GM13976 (cell line): ENCODE measurements at regions not wholly inside any gene's neighbourhood (a gene's known extent, or its start where the extent isn't known, plus 50 kb on each side); places are given as distances from the start of the nearest gene placed in this dataset.

Experiments used
- DNase-seq: peaks from one replicate; pipeline ENCODE4 v3.0.0; 2012; ENCODE audit warnings: low spot score
- in situ Hi-C: fragments of 300-500 bp; cut with MboI; formaldehyde crosslinking; loops from one replicate; pipeline ENCODE4 v1.12.0; 2022; ENCODE audit warnings: low sequenced_read_pairs, mixed read lengths, inconsistent platforms; ENCODE audit not compliant: unreplicated experiment
- TF ChIP-seq, protein P1 (sequence below): IDR thresholded peaks from 2 replicates; pipeline ENCODE4 v1.5.1; 2012; ENCODE audit warnings: borderline replicate concordance, mild to moderate bottlenecking; ENCODE audit not compliant: insufficient read depth; ENCODE audit errors: extremely low read depth, missing control alignments, control extremely low read depth

DNA sequence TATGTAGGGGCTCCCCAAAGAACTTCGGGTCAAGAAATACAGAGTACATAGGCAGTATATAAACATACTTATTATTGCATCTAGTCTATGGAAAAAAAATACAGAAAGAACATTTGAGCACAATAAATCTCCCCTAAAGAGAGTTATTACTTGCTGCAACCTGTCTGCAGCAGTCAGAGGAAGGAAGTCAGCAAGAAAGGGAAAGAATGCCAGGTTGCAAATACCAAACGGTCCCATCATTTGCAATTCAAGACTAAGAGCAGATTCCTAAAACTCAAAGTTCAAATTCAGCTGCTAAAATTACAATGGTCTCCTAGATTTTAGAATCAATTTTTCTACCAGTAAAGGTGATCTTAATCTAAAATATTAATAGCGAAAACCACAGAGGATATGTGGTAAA is 236.2 kb upstream of the NUDT6 start:
- TF ChIP-seq, protein P1, sequence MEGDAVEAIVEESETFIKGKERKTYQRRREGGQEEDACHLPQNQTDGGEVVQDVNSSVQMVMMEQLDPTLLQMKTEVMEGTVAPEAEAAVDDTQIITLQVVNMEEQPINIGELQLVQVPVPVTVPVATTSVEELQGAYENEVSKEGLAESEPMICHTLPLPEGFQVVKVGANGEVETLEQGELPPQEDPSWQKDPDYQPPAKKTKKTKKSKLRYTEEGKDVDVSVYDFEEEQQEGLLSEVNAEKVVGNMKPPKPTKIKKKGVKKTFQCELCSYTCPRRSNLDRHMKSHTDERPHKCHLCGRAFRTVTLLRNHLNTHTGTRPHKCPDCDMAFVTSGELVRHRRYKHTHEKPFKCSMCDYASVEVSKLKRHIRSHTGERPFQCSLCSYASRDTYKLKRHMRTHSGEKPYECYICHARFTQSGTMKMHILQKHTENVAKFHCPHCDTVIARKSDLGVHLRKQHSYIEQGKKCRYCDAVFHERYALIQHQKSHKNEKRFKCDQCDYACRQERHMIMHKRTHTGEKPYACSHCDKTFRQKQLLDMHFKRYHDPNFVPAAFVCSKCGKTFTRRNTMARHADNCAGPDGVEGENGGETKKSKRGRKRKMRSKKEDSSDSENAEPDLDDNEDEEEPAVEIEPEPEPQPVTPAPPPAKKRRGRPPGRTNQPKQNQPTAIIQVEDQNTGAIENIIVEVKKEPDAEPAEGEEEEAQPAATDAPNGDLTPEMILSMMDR: no peak
- no peak for DNase-seq
- in situ Hi-C loops: no loop called here

DNA sequence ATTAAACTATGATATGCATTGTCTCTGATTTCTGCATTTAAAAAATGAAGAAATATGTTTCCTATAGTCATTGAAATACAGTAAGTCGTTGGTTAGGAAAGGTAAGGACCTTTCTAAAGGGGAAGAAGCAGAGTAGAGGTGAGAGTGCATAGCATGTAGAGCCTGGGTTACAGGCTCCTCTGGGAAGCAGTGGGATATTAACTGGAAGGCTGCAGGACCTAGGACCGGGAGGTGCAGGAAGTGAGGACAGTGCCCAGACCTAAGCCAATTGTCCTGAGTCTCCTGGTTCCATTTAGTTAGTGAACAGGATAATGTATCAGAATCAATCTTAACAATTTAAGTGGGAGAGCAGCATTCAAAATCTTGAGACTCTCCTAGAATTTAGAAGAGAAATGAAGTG is 237.1 kb upstream of the NUDT6 start:
- TF ChIP-seq, protein P1: no peak
- no peak for DNase-seq
- in situ Hi-C loops: no loop called here

DNA sequence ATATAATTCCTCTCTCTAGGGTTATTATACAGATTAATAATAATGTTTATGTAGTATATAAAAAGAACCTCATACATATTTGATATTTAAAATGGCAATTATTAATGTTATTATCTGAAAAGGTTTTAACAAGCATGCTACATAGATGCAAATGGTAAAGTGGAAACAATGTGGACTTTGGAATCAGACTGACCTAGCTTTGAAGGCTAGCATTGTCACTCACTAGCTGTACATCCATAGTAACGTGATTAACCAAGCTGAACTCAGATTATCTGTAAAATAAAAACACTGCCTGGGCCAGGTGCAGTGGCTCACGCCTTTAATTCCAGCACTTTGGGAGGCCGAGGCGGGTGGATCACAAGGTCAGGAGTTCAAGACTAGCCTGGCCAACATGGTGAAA is 233.7 kb upstream of the SPRY1 start:
- in situ Hi-C loops: no loop called here
- DNase-seq: no peak
- TF ChIP-seq, protein P1: no peak

DNA sequence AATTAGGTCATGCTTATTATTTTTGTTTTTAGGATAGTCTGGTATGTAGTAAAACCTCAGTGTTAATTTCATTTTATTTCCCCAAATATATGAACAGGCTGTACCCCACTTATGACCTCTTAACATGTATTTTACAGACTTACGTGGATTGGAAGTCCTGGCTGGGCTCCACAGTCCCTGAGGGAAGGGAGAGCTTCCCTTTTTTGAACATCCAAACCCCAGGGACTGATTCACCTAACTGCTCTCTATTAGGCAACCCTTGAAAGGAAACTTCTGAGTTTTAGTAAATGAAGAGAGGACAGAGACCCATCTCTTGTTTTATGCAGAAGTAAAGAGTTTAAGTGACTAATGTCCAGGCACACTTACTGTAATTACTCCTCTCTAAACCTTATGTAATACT is 233.1 kb upstream of the SPRY1 start:
- in situ Hi-C loops: no loop called here
- TF ChIP-seq, protein P1: no peak
- no peak for DNase-seq

DNA sequence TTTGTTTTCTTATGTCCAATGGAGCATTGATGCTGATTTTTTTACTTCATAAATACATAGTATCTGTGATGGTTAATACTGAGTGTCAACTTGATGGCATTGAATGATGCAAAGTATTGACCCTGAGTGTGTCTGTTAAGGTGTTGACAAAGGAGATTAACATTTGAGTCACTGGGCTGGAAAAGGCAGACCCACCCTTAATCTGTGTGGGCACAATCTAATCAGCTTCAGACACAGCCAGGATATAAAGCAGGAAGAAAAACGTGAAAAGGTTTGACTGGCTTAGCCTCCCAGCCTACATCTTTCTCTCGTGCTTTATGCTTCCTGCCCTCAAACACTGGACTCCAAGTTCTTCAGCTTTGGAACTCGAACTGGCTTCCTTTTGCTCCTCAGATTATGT is 230.6 kb upstream of the SPRY1 start:
- TF ChIP-seq, protein P1: no peak
- in situ Hi-C loops: no loop called here
- no peak for DNase-seq

DNA sequence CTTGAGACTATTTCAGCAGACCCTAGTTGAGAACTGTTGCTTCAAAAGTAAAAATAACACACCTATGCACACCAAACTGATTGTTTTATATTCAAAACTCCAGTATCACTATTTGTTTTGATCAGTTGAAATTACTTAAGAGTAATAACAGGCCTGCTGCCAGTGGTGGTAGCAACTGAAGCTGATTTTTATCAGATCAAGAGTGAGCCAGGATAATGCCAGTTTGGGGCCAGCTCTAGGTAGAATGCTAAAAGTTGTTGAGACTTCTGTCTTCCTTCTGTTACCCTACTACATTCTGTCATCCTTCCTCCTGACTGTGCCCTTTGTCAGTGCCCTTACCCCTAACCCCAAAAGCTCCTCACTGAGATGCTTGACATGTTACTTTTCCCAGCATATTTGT is 228.7 kb upstream of the SPRY1 start:
- in situ Hi-C loops: no loop called here
- TF ChIP-seq, protein P1: no peak
- no peak for DNase-seq

DNA sequence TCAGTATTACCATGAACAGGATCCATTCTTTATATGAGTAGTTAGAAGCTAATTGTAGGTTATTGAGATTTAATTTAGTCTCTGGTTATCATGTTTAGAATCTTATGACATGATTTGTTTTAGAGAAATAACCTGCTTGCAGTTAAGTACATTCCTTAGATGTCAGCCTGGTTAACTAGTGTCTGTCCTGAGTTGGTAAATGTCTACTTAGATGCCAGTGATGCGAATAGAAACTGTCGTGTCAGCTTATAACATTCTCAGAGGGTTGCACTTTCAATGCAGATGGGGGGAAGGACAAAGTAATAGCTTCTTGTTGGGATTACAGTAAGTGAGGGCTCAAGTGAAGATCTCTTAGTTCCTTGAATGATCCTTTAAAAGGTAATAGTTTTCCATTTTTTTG is 227.8 kb upstream of the SPRY1 start:
- DNase-seq: no peak
- TF ChIP-seq, protein P1: no peak
- in situ Hi-C loops: no loop called here
